H1 (cell line): ENCODE measurements at regions not wholly inside any gene's neighbourhood (a gene's known extent, or its start where the extent isn't known, plus 50 kb on each side); places are given as distances from the start of the nearest gene placed in this dataset.

Experiments used
- CTCF ChIA-PET: fragments of 300-600 bp; sonication (Branson Sonifier 250); formaldehyde crosslinking; loops from one replicate; lab custom pipeline; 2021; ENCODE audit not compliant: partially characterized antibody; lab: Charles Lee
- POLR2A ChIA-PET: fragments of 300-600 bp; sonication (Branson Sonifier 250); formaldehyde crosslinking; loops from one replicate; lab custom pipeline; 2021; ENCODE audit warnings: inconsistent platforms; ENCODE audit not compliant: partially characterized antibody; lab: Charles Lee
- DNase-seq, 2 experiments: peaks; one replicate each; pipeline versions ENCODE4 v3.0.0 to v3.0.0-alpha.2; 2010 to 2022; ENCODE audit warnings: low spot score in 2 of 2, low read depth in 1 of 2, mixed read lengths in 1 of 2
- FAIRE-seq: peaks from 2 replicates; lab custom pipeline; 2011; peaks lifted over from hg19 to GRCh38; lab: Jason Lieb, UNC
- H2AFZ ChIP-seq: 2 replicates; pipeline ENCODE4 v1.8.1; 2012; ENCODE audit warnings: low read length, inconsistent platforms
- H2AK5ac ChIP-seq: 2 replicates; pipeline ENCODE4 v1.6.1; 2013; ENCODE audit warnings: low read depth, low read length
- H2BK120ac ChIP-seq: replicated peaks from 2 replicates; pipeline ENCODE3; 2013; ENCODE audit warnings: low read depth, low read length, inconsistent platforms
- H2BK12ac ChIP-seq: 2 replicates; pipeline ENCODE4 v1.6.1; 2013; ENCODE audit warnings: low read depth, low read length
- H2BK15ac ChIP-seq: 2 replicates; pipeline ENCODE4 v1.6.1; 2013; ENCODE audit warnings: low read length
- H2BK20ac ChIP-seq: 2 replicates; pipeline ENCODE4 v1.6.1; 2013; ENCODE audit warnings: low read length
- H2BK5ac ChIP-seq: 2 replicates; pipeline ENCODE4 v1.6.1; 2013; ENCODE audit warnings: low read depth, low read length
- H3K14ac ChIP-seq: 2 replicates; pipeline ENCODE4 v1.6.1; 2013; ENCODE audit warnings: inconsistent platforms; ENCODE audit not compliant: insufficient read length
- H3K18ac ChIP-seq: 2 replicates; pipeline ENCODE4 v1.6.1; 2013; ENCODE audit warnings: low read length; ENCODE audit errors: extremely low read depth
- H3K23ac ChIP-seq: 2 replicates; pipeline ENCODE4 v1.6.1; 2013; ENCODE audit warnings: inconsistent platforms; ENCODE audit not compliant: insufficient read length
- H3K23me2 ChIP-seq: 2 replicates; pipeline ENCODE4 v1.6.1; 2013; ENCODE audit warnings: low read depth, low read length
- H3K27ac ChIP-seq: 2 replicates; pipeline ENCODE4 v1.6.1; 2011; ENCODE audit warnings: low read depth, low read length, inconsistent platforms
- H3K27me3 ChIP-seq, 4 experiments: replicated peaks in 1 of 4; 1 replicate in 1 of 4; 2 replicates in 3 of 4; pipeline versions ENCODE4 v1.6.1 to v1.8.1; 2011 to 2013; ENCODE audit warnings: low read length in 3 of 4, mild to moderate bottlenecking in 3 of 4, inconsistent platforms in 2 of 4, mixed read lengths in 2 of 4, moderate library complexity in 1 of 4; ENCODE audit not compliant: control insufficient read depth in 3 of 4, insufficient read depth in 3 of 4; ENCODE audit errors: extremely low read depth in 1 of 4
- H3K36me3 ChIP-seq, 4 experiments: 2 replicates each; pipeline versions ENCODE4 v1.6.1 to v1.8.1; 2011 to 2013; ENCODE audit warnings: mild to moderate bottlenecking in 4 of 4, low read length in 3 of 4, moderate library complexity in 2 of 4, control low read depth in 1 of 4, inconsistent platforms in 1 of 4; ENCODE audit not compliant: insufficient read depth in 4 of 4, control insufficient read depth in 2 of 4
- H3K4ac ChIP-seq: replicated peaks from 2 replicates; pipeline ENCODE3; 2013; ENCODE audit warnings: low read length, low read depth, mixed read lengths, inconsistent platforms; ENCODE audit not compliant: insufficient read length
- H3K4me1 ChIP-seq, 4 experiments: replicated peaks in 1 of 4; 1 replicate in 1 of 4; 2 replicates in 3 of 4; pipeline versions ENCODE4 v1.6.1 to v1.8.1; 2011 to 2013; ENCODE audit warnings: low read length in 3 of 4, inconsistent platforms in 2 of 4, mixed read lengths in 1 of 4; ENCODE audit not compliant: insufficient read depth in 4 of 4, control insufficient read depth in 3 of 4
- H3K4me2 ChIP-seq, 2 experiments: 2 replicates each; pipeline versions ENCODE4 v1.6.1 to v1.8.1; 2011 to 2013; ENCODE audit warnings: low read depth in 2 of 2, low read length in 2 of 2, control low read depth in 1 of 2, inconsistent platforms in 1 of 2, mild to moderate bottlenecking in 1 of 2; ENCODE audit not compliant: insufficient read depth in 1 of 2
- H3K4me3 ChIP-seq, 4 experiments: fragments of 200-600, 300-600 bp in 1 of 4; sonication (generic), shearing (Covaris generic), sonication (Bioruptor Twin) in 1 of 4; 2 replicates each; pipeline versions ENCODE4 v1.5.1 to v1.8.1; 2011 to 2016; ENCODE audit warnings: low read length in 4 of 4, low read depth in 3 of 4, control low read depth in 2 of 4, inconsistent platforms in 2 of 4, mild to moderate bottlenecking in 2 of 4, mixed read lengths in 1 of 4, moderate library complexity in 1 of 4; ENCODE audit not compliant: insufficient read depth in 2 of 4; ENCODE audit errors: extremely low read depth in 1 of 4
- H3K56ac ChIP-seq: replicated peaks from 2 replicates; pipeline ENCODE3; 2013; ENCODE audit warnings: low read depth, mild to moderate bottlenecking, mixed read lengths, low read length, inconsistent platforms; ENCODE audit not compliant: insufficient read length
- H3K79me1 ChIP-seq: 2 replicates; pipeline ENCODE4 v1.6.1; 2013; ENCODE audit warnings: low read depth, low read length, control low read depth
- H3K79me2 ChIP-seq, 2 experiments: 2 replicates each; pipeline versions ENCODE4 v1.6.1 to v1.8.1; 2012 to 2013; ENCODE audit warnings: low read length in 2 of 2, mild to moderate bottlenecking in 2 of 2, inconsistent platforms in 1 of 2; ENCODE audit not compliant: insufficient read depth in 2 of 2, control insufficient read depth in 1 of 2
- H3K9ac ChIP-seq, 4 experiments: replicated peaks in 1 of 4; 1 replicate in 1 of 4; 2 replicates in 3 of 4; pipeline versions ENCODE4 v1.6.1 to v1.8.1; 2011 to 2013; ENCODE audit warnings: low read depth in 3 of 4, low read length in 3 of 4, control low read depth in 2 of 4, mild to moderate bottlenecking in 2 of 4, moderate library complexity in 2 of 4, inconsistent platforms in 1 of 4; ENCODE audit errors: extremely low read depth in 1 of 4
- H3K9me3 ChIP-seq, 2 experiments: 2 replicates each; pipeline versions ENCODE4 v1.6.1 to v1.8.1; 2012 to 2013; ENCODE audit warnings: mild to moderate bottlenecking in 2 of 2, moderate library complexity in 2 of 2, control low read depth in 1 of 2, inconsistent platforms in 1 of 2, low read depth in 1 of 2, low read length in 1 of 2, mixed read lengths in 1 of 2; ENCODE audit not compliant: insufficient read depth in 2 of 2
- H4K20me1 ChIP-seq, 2 experiments: replicated peaks in 1 of 2; 2 replicates each; pipeline versions ENCODE3 to v1.8.1; 2011 to 2013; ENCODE audit warnings: inconsistent platforms in 2 of 2, low read length in 2 of 2, mild to moderate bottlenecking in 1 of 2; ENCODE audit not compliant: insufficient read depth in 2 of 2, control insufficient read depth in 1 of 2
- H4K5ac ChIP-seq: 2 replicates; pipeline ENCODE4 v1.6.1; 2013; ENCODE audit warnings: low read length, low read depth, mixed read lengths, inconsistent platforms; ENCODE audit not compliant: insufficient read length
- H4K8ac ChIP-seq: 2 replicates; pipeline ENCODE4 v1.8.0; 2013; ENCODE audit warnings: mild to moderate bottlenecking, moderate library complexity, low read length, inconsistent platforms; ENCODE audit not compliant: insufficient read depth; ENCODE audit errors: extremely low read depth
- H4K91ac ChIP-seq: replicated peaks from 2 replicates; pipeline ENCODE3; 2013; ENCODE audit warnings: low read length, mixed read lengths, inconsistent platforms; ENCODE audit not compliant: insufficient read length
- BCL11A ChIP-seq, 2 experiments: IDR thresholded peaks; one replicate each; pipeline ENCODE4 v1.6.1; 2011; ENCODE audit warnings: low read depth in 2 of 2, low read length in 2 of 2, mild to moderate bottlenecking in 2 of 2
- CBX5 ChIP-seq: fragments of 300-800, 300-1000 bp; sonication (generic); IDR thresholded peaks from 2 replicates; pipeline ENCODE4 v1.7.1; 2016; ENCODE audit warnings: antibody characterized with exemption, low read length, low read depth
- CEBPB ChIP-seq: IDR thresholded peaks from 2 replicates; pipeline ENCODE4 v1.6.1; 2012; ENCODE audit warnings: low read depth, low read length
- CHD2 ChIP-seq: IDR thresholded peaks from 2 replicates; pipeline ENCODE4 v1.6.1; 2012; ENCODE audit warnings: low read length, improper control_type of control experiment
- GABPA ChIP-seq: IDR thresholded peaks from 2 replicates; pipeline ENCODE4 v1.6.1; 2011; ENCODE audit warnings: mild to moderate bottlenecking, low read length, moderate library complexity, borderline replicate concordance; ENCODE audit not compliant: insufficient read depth
- RAD21 ChIP-seq, 2 experiments: IDR thresholded peaks in 1 of 2; conservative IDR thresholded peaks in 1 of 2; 2 replicates each; pipeline ENCODE4 v1.6.1; 2011; ENCODE audit warnings: low read depth in 2 of 2, low read length in 2 of 2, improper control_type of control experiment in 1 of 2, inconsistent platforms in 1 of 2, mild to moderate bottlenecking in 1 of 2, moderate library complexity in 1 of 2
- WGBS, 2 experiments: shearing (Covaris generic) in 1 of 2; methylation state at CpG; one replicate each; pipeline versions ENCODE4 v1.1.6 to v1.1.7; 2013 to 2015; ENCODE audit warnings: low lambda C conversion rate in 2 of 2, mixed read lengths in 2 of 2, inconsistent platforms in 1 of 2, low coverage in 1 of 2, missing lambda C conversion rate in 1 of 2; ENCODE audit not compliant: insufficient replicate concordance in 2 of 2, insufficient coverage in 1 of 2, insufficient read length in 1 of 2; ENCODE audit errors: extremely low coverage in 1 of 2, missing lambda C conversion rate in 1 of 2; 5-methylcytosine and 5-hydroxymethylcytosine counted together

DNA sequence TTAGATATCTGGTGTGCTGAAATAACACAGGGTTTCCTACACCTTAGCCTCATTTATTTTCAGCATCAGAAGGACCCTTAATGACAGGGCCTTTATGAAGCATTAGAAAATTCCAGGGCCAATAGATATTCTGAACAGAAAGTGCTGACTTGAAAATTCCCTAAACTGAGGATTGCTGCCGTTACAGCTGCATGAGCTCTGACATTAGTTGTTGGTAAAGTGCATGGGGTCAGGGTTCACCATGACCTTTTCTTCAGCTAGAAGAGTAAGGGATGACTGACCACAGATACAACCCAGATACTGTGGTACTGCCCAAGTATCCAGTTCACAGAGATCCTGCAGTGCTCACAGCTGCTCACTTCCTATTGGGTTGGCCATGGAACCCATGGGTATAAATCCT lies 181.7 kb upstream of the SLC25A13 start:
- POLR2A ChIA-PET, result no interaction called here
- Histone ChIP-seq H3K79me1 (no peaks in the 10 kb centered on the region), H4K5ac (no peak overlapping the region), H2BK5ac (no peak overlapping the region), H3K4me3 (no peak overlapping the region), H4K8ac (no peak overlapping the region), H3K79me2 (no peaks in the 10 kb centered on the region), H2BK120ac (no peak overlapping the region), H3K4ac (no peak overlapping the region), H2BK20ac (no peak overlapping the region), H3K9me3 (no peaks in the 10 kb centered on the region), H2BK15ac (no peak overlapping the region), H4K20me1 (no peaks in the 10 kb centered on the region), H3K27me3 (no peaks in the 10 kb centered on the region), H2AK5ac (no peak overlapping the region), H3K4me2 (no peak overlapping the region), H3K18ac (no peak overlapping the region)
- DNase-seq, result no peak
- no peak for TF ChIP-seq CBX5
- no peak for TF ChIP-seq CHD2
- TF ChIP-seq RAD21 (IDR thresholded peaks at IDR 0.05 in 1 of 2, conservative IDR thresholded peaks at IDR 0.05 in 1 of 2; ENCODE audit: low read depth in 2 of 2, low read length in 2 of 2), result no peak
- no peak for TF ChIP-seq GABPA
- TF ChIP-seq CEBPB, result no peak
- TF ChIP-seq BCL11A (IDR thresholded peaks at IDR 0.05; ENCODE audit: low read depth in 2 of 2, low read length in 2 of 2), result no peak
- TF ChIP-seq, all 59 proteins: peak for 0
- H2BK12ac ChIP-seq, result no peak overlapping the region
- H3K4me1 ChIP-seq, result peaks cover 0 to 3% (median 2%) of the 10 kb centered on the region in 4 experiments; a peak in 2 of 7 replicates
- 100% methylated on average over 1 of the region's 1 CpG; no CpG with 5 or more reads in 1 of the 2 experiments for WGBS, 2 experiments
- no peaks in the 10 kb centered on the region for H3K36me3 ChIP-seq
- no peak for FAIRE-seq
- no peak overlapping the region for H4K91ac ChIP-seq
- H2AFZ ChIP-seq, result no peak overlapping the region
- H3K23ac ChIP-seq, result no peak overlapping the region
- H3K27ac ChIP-seq, result no peak overlapping the region
- no peak overlapping the region for H3K56ac ChIP-seq
- H3K9ac ChIP-seq, result no peak overlapping the region
- no peak overlapping the region for H3K14ac ChIP-seq
- CTCF ChIA-PET, result no interaction called here
- H3K23me2 ChIP-seq, result no peaks in the 10 kb centered on the region
